Mucosa of rectum (tissue), 2 donors: ENCODE measurements at regions not wholly inside any gene's neighbourhood (a gene's known extent, or its start where the extent isn't known, plus 50 kb on each side); places are given as distances from the start of the nearest gene placed in this dataset.

ENCODE experiments used
- H3K27ac ChIP-seq, 2 donors: one replicate each; pipeline ENCODE4 v1.7.0; 2013; ENCODE audit warnings: inconsistent platforms in 2 of 2, low read depth in 2 of 2, low read length in 2 of 2
- H3K27me3 ChIP-seq, 2 donors: one replicate each; pipeline ENCODE4 v1.7.0; 2013; ENCODE audit warnings: low read length in 2 of 2; ENCODE audit not compliant: control insufficient read depth in 2 of 2, insufficient read depth in 2 of 2
- H3K36me3 ChIP-seq, 2 donors: one replicate each; pipeline ENCODE4 v1.7.0; 2013; ENCODE audit warnings: low read length in 2 of 2; ENCODE audit not compliant: control insufficient read depth in 2 of 2, insufficient read depth in 2 of 2
- H3K4me1 ChIP-seq, 2 donors: one replicate each; pipeline ENCODE4 v1.7.0; 2013; ENCODE audit warnings: low read length in 2 of 2, mild to moderate bottlenecking in 1 of 2; ENCODE audit not compliant: control insufficient read depth in 2 of 2, insufficient read depth in 2 of 2
- H3K4me3 ChIP-seq, 2 donors: one replicate each; pipeline ENCODE4 v1.7.0; 2013; ENCODE audit warnings: low read length in 2 of 2
- H3K9ac ChIP-seq, 2 donors: one replicate each; pipeline ENCODE4 v1.7.0; 2013; ENCODE audit warnings: low read length in 2 of 2, low read depth in 1 of 2, mild to moderate bottlenecking in 1 of 2
- H3K9me3 ChIP-seq, 2 donors: one replicate each; pipeline ENCODE4 v1.7.0; 2013; ENCODE audit warnings: low read length in 2 of 2; ENCODE audit not compliant: control insufficient read depth in 2 of 2
- donor health status: healthy.
- donor health status: Normal muscosa, but diverticular disease.

DNA sequence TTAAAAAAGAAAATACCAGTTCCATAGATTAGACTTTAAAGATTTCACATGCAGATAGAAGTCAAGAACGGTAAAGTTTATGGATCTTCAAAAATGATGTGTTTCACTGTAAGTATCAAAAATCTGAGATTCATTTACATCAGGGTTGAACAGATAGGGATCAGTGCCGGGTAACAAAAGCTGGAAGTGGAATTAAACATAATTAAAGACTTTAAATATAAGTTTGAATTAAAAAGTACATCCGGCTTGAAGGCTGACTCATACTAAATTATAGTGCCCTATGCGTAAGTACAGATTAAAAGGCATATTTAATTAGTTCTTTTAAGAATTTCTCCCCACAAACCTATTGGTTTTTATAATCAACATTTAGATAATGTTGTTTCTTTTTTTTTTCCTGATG, 312.7 kb downstream of the PRL start:
- Histone ChIP-seq H3K9ac (no peak overlapping the region), H3K9me3 (no peaks in the 10 kb centered on the region), H3K4me1 (peaks cover 0 to 9% of the 10 kb centered on the region in 2 donors), H3K36me3 (no peaks in the 10 kb centered on the region), H3K27ac (no peak overlapping the region), H3K27me3 (no peaks in the 10 kb centered on the region), H3K4me3 (no peak overlapping the region)

DNA sequence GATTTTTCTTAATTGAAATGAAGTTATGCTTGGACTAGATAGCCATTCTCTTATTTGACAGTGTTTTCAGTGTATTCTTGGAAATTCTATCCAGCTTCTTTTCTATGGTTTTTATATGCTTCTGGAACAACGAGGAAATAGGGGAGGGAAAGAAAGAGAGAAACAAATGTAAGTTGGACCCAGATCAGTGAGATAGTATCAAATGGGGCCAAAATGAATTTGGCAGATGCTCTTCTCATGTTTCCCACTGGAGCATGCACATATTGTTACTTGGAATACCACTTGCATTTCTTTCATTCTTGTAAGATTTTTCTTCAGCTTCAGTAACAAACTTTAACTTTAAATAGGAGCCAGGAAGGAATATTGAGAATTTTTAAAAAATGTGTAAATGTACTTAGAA, 312.3 kb downstream of the PRL start:
- Histone ChIP-seq H3K9me3 (no peaks in the 10 kb centered on the region), H3K4me1 (peaks cover 0 to 9% of the 10 kb centered on the region in 2 donors), H3K36me3 (no peaks in the 10 kb centered on the region), H3K27ac (no peak overlapping the region), H3K27me3 (no peaks in the 10 kb centered on the region), H3K9ac (no peak overlapping the region), H3K4me3 (no peak overlapping the region)

DNA sequence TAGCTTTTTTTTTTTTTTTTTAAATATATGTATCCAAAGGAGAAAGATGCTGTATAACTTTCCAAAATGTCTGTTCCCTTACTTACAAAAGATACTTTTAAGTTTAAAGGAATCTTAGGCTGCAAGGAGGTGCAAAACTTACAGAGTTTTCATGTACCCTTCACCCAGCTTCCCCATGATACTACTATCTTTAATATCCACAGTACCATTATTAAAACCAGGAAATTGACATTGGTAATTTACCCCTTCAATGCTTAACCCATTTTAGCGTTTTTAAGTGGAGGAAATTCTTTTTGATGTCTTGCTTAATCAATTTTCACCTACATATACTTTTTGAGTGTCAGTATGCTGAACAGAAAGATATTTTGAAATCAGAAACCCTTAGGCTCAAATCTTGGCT, 310.9 kb downstream of the PRL start:
- Histone ChIP-seq H3K9ac (no peak overlapping the region), H3K9me3 (no peaks in the 10 kb centered on the region)

DNA sequence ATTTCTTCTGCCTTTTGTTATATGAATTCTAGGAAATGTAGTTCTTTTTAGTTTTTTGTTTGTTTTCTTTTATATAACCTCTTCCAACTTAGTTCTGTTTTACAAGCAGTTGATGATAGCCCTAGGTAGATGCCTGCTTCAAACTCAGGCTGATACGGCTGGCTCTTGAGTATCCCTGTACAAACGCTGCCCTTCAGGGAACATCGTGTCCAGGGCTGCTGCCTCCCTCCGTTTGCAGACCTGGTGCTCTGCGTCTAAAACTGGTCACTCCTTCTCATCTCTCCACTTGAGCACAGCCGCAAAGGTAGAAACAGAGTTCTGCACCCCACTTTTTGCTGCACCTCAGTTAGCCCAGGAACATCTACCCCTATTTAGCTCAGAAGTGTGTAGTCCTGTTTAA, 310.1 kb downstream of the PRL start:
- Histone ChIP-seq H3K36me3 (no peaks in the 10 kb centered on the region), H3K27me3 (no peaks in the 10 kb centered on the region), H3K9ac (no peak overlapping the region), H3K4me3 (no peak overlapping the region), H3K9me3 (no peaks in the 10 kb centered on the region), H3K27ac (peak overlapping the region in 1 of 2 donors; percentile 21), H3K4me1 (peaks cover 0 to 9% of the 10 kb centered on the region in 2 donors)

More for the DNA sequence above, 310.9 kb downstream of the PRL start:
- Histone ChIP-seq H3K36me3 (no peaks in the 10 kb centered on the region), H3K27me3 (no peaks in the 10 kb centered on the region), H3K27ac (no peak overlapping the region), H3K4me3 (no peak overlapping the region), H3K4me1 (peaks cover 0 to 9% of the 10 kb centered on the region in 2 donors)

- Histone ChIP-seq H3K4me1 (peaks cover 0 to 9% of the 10 kb centered on the region in 2 donors), H3K36me3 (no peaks in the 10 kb centered on the region), H3K9me3 (no peaks in the 10 kb centered on the region), H3K27ac (peak overlapping the region; percentile 48 to 66), H3K27me3 (no peaks in the 10 kb centered on the region), H3K4me3 (peak overlapping the region; percentile 57 to 65), H3K9ac (peak overlapping the region in 1 of 2 donors; percentile 50)
These were observed 309.3 kb downstream of the PRL start for GRCh38 chr6:21987501-21987957.

DNA sequence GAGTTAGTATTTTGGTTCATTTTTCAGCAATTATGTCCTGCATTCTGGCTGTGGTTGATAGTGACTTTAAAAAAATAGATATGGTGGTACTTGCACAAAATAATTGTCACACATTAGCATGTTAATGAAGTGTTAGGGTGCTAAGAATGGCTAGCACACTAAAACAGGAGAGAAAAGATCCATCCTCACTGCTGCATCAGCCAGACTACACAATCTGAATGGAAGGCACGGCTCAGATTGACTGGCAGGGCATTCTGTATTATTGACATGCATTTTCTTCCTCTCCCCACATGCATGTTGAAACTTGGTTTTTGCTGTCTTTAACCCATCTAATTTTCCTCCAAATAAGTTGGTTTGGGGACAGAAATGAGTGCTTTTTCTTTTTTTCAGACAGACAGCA, 306.3 kb downstream of the PRL start:
- Histone ChIP-seq H3K27me3 (no peaks in the 10 kb centered on the region), H3K9me3 (no peaks in the 10 kb centered on the region), H3K27ac (no peak overlapping the region), H3K9ac (no peak overlapping the region), H3K36me3 (no peaks in the 10 kb centered on the region), H3K4me3 (no peak overlapping the region), H3K4me1 (peaks cover 0 to 9% of the 10 kb centered on the region in 2 donors)

DNA sequence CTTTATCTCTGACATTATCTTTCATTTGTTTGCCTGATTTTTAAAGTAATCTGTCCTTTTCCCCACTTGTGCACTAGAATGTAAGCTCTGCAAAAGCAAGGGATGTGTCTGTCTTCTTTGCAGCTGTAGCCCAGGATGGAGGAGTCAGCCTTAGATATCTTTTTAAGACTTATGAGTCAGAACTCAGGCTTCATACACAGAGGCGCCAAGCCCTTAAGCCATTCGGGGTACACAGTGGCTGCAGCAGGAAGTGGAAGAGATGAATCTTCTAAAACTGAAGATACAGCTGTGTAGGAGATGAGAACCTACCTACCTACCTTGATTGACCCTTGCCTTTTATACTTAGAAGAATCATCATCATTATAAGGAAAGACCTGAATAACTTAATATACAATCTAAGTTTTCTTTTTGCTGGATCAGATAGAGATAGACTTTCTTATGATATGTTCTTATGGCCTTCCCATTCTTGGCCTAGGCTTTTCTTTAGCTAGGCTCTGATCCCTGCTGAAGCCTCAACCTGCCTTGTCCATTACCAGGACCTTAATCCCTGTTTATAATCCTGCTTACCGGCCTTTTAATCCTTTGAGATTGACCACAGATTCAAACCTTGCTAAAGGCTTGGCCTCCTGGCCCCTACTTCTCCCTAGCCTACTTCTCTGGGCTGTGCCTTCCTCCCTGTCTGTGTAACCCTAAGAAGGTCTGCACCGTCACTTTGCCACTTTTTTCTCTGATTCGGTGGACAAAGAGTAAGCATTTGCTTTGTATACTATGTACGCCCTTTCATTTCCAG, 304.5 kb downstream of the PRL start:
- no peaks in the 10 kb centered on the region for H3K36me3 ChIP-seq
- no peaks in the 10 kb centered on the region for H3K9me3 ChIP-seq
- no peak overlapping the region for H3K4me3 ChIP-seq
- no peak overlapping the region for H3K9ac ChIP-seq
- peaks cover 0 to 6% of the 10 kb centered on the region in 2 donors for H3K4me1 ChIP-seq
- H3K27ac ChIP-seq: no peak overlapping the region
- no peaks in the 10 kb centered on the region for H3K27me3 ChIP-seq

GRCh38 chr6:21993841-21994240, 303.0 kb downstream of the PRL start:
- Histone ChIP-seq H3K36me3 (no peaks in the 10 kb centered on the region), H3K9ac (no peak overlapping the region), H3K4me3 (no peak overlapping the region), H3K9me3 (no peaks in the 10 kb centered on the region), H3K4me1 (no peaks in the 10 kb centered on the region), H3K27ac (no peak overlapping the region), H3K27me3 (no peaks in the 10 kb centered on the region)

- Histone ChIP-seq H3K4me1 (no peaks in the 10 kb centered on the region), H3K9me3 (no peaks in the 10 kb centered on the region), H3K4me3 (no peak overlapping the region), H3K27ac (no peak overlapping the region), H3K9ac (no peak overlapping the region), H3K27me3 (no peaks in the 10 kb centered on the region), H3K36me3 (no peaks in the 10 kb centered on the region)
These were observed 302.0 kb downstream of the PRL start for GRCh38 chr6:21994821-21995220.

GRCh38 chr6:21995318-21995717, 301.5 kb downstream of the PRL start:
- H3K36me3 ChIP-seq: no peaks in the 10 kb centered on the region
- H3K9ac ChIP-seq: no peak overlapping the region
- no peak overlapping the region for H3K27ac ChIP-seq
- no peaks in the 10 kb centered on the region for H3K9me3 ChIP-seq
- no peaks in the 10 kb centered on the region for H3K27me3 ChIP-seq
- no peaks in the 10 kb centered on the region for H3K4me1 ChIP-seq
- H3K4me3 ChIP-seq: no peak overlapping the region
